ENCODE measurements at regions not wholly inside any gene's neighbourhood (a gene's known extent, or its start where the extent isn't known, plus 50 kb on each side); places are given as distances from the start of the nearest gene placed in this dataset.

GRCh38 chr6:164898412-164898811 is 411.0 kb downstream of the C6orf118 start:
- Histone ChIP-seq H3F3A (ENCODE audit: low read depth) (no peaks in the 10 kb centered on the region), H3K4me3 (ENCODE audit: low read length, poor library complexity, severe bottlenecking) (no peak overlapping the region), H4K20me1 (ENCODE audit: insufficient read depth, low read length, poor library complexity, severe bottlenecking) (no peaks in the 10 kb centered on the region), H3K36me3 (ENCODE audit: insufficient read depth, low read length) (no peaks in the 10 kb centered on the region), H3K9me3 (ENCODE audit: insufficient read depth, low read depth, low read length) (no peaks in the 10 kb centered on the region; the same call in 1 of the 2 replicates), H3K27me3 (ENCODE audit: insufficient read depth, low read length, poor library complexity, severe bottlenecking) (no peaks in the 10 kb centered on the region), H2AFZ (ENCODE audit: low read length) (no peak overlapping the region), H3K9me2 (replicated peaks; ENCODE audit: low read depth, low read length) (no peaks in the 10 kb centered on the region), H3K79me2 (ENCODE audit: insufficient read depth, low read length) (no peaks in the 10 kb centered on the region), H3K9ac (ENCODE audit: low read depth, low read length, poor library complexity, severe bottlenecking) (no peak overlapping the region), H3K4me2 (ENCODE audit: low read depth, low read length, poor library complexity, severe bottlenecking) (no peak overlapping the region), H3K4me1 (ENCODE audit: insufficient read depth, low read length, poor library complexity, severe bottlenecking) (no peaks in the 10 kb centered on the region)
- TF ChIP-seq EZH2phosphoT487 (IDR thresholded peaks at IDR 0.05; ENCODE audit: borderline replicate concordance) = no peak
- TF ChIP-seq CTCF (conservative IDR thresholded peaks at IDR 0.05; ENCODE audit: low read length) = no peak

- TF ChIP-seq CTCF (conservative IDR thresholded peaks at IDR 0.05; ENCODE audit: low read length) (peak; percentile 35), EZH2phosphoT487 (IDR thresholded peaks at IDR 0.05; ENCODE audit: borderline replicate concordance) (no peak)
- no peaks in the 10 kb centered on the region for H4K20me1 ChIP-seq (ENCODE audit: insufficient read depth, low read length, poor library complexity, severe bottlenecking)
- H3K4me2 ChIP-seq (ENCODE audit: low read depth, low read length, poor library complexity, severe bottlenecking) = no peak overlapping the region
- no peak overlapping the region for H3K9ac ChIP-seq (ENCODE audit: low read depth, low read length, poor library complexity, severe bottlenecking)
- H3K79me2 ChIP-seq (ENCODE audit: insufficient read depth, low read length) = no peaks in the 10 kb centered on the region
- H3K4me1 ChIP-seq (ENCODE audit: insufficient read depth, low read length, poor library complexity, severe bottlenecking) = no peaks in the 10 kb centered on the region
- H2AFZ ChIP-seq (ENCODE audit: low read length) = no peak overlapping the region
- no peaks in the 10 kb centered on the region for H3F3A ChIP-seq (ENCODE audit: low read depth)
- no peak overlapping the region for H3K4me3 ChIP-seq (ENCODE audit: low read length, poor library complexity, severe bottlenecking)
- no peaks in the 10 kb centered on the region for H3K27me3 ChIP-seq (ENCODE audit: insufficient read depth, low read length, poor library complexity, severe bottlenecking)
- no peaks in the 10 kb centered on the region for H3K9me2 ChIP-seq (replicated peaks; ENCODE audit: low read depth, low read length)
- H3K36me3 ChIP-seq (ENCODE audit: insufficient read depth, low read length) = no peaks in the 10 kb centered on the region
- H3K9me3 ChIP-seq (ENCODE audit: insufficient read depth, low read depth, low read length) = no peaks in the 10 kb centered on the region; the same call in 1 of the 2 replicates
Measured at GRCh38 chr6:164897523-164898235, 411.7 kb downstream of the C6orf118 start.

- Histone ChIP-seq H3K9me3 (ENCODE audit: insufficient read depth, low read depth, low read length) (no peaks in the 10 kb centered on the region; the same call in 1 of the 2 replicates), H4K20me1 (ENCODE audit: insufficient read depth, low read length, poor library complexity, severe bottlenecking) (no peaks in the 10 kb centered on the region), H3K79me2 (ENCODE audit: insufficient read depth, low read length) (no peaks in the 10 kb centered on the region), H3F3A (ENCODE audit: low read depth) (no peaks in the 10 kb centered on the region), H3K4me1 (ENCODE audit: insufficient read depth, low read length, poor library complexity, severe bottlenecking) (no peaks in the 10 kb centered on the region), H3K4me2 (ENCODE audit: low read depth, low read length, poor library complexity, severe bottlenecking) (no peak overlapping the region), H3K36me3 (ENCODE audit: insufficient read depth, low read length) (no peaks in the 10 kb centered on the region), H3K4me3 (ENCODE audit: low read length, poor library complexity, severe bottlenecking) (no peak overlapping the region), H3K27me3 (ENCODE audit: insufficient read depth, low read length, poor library complexity, severe bottlenecking) (no peaks in the 10 kb centered on the region), H2AFZ (ENCODE audit: low read length) (no peak overlapping the region), H3K9me2 (replicated peaks; ENCODE audit: low read depth, low read length) (no peaks in the 10 kb centered on the region), H3K9ac (ENCODE audit: low read depth, low read length, poor library complexity, severe bottlenecking) (no peak overlapping the region)
- TF ChIP-seq EZH2phosphoT487 (IDR thresholded peaks at IDR 0.05; ENCODE audit: borderline replicate concordance) = no peak
- no peak for TF ChIP-seq CTCF (conservative IDR thresholded peaks at IDR 0.05; ENCODE audit: low read length)
Measured at GRCh38 chr6:164889980-164890379, 419.4 kb downstream of the C6orf118 start.
